ENCODE measurements at regions not wholly inside any gene's neighbourhood (a gene's known extent, or its start where the extent isn't known, plus 50 kb on each side); places are given as distances from the start of the nearest gene placed in this dataset.

GRCh38 chr2:66862885-66863650 lies 428.1 kb downstream of the MEIS1 start:
- no peak for TF ChIP-seq CTCF (IDR thresholded peaks at IDR 0.05)
- TF ChIP-seq POLR2A (IDR thresholded peaks at IDR 0.05): no peak
